ENCODE measurements at regions not wholly inside any gene's neighbourhood (a gene's known extent, or its start where the extent isn't known, plus 50 kb on each side); places are given as distances from the start of the nearest gene placed in this dataset.

DNA sequence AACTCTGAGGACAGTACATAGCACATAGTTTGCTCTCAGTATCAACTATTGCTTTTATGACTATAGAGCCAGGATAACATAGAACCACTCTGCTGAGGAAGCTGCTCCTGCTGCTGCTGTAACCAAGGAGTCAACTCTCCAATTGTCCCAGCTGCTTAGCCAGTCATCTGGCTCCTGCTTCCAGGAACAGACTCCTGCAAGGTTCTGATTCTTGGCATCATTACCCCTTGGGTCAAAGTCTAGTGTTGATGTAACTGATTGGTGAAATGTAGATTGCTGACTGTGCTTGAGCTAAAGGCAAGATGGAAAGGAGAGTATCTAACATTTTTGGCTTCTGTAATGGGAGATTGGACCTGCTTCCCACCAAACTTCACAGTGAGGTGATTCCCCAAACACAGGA, 261.9 kb upstream of the FSHR start:
- H2BK15ac ChIP-seq (ENCODE audit: low read depth, low read length) = no peak overlapping the region
- no peaks in the 10 kb centered on the region for H3K79me1 ChIP-seq (ENCODE audit: insufficient read depth, low read depth, low read length, poor library complexity, severe bottlenecking)
- no peaks in the 10 kb centered on the region for H3K23me2 ChIP-seq (ENCODE audit: insufficient read length, low read depth, low read length, poor library complexity, severe bottlenecking)
- no peaks in the 10 kb centered on the region for H3K4me1 ChIP-seq (ENCODE audit: insufficient read depth, low read length)
- H2AFZ ChIP-seq (ENCODE audit: low read length) = no peak overlapping the region
- H3K4ac ChIP-seq (ENCODE audit: low read depth, low read length) = no peak overlapping the region
- no peak overlapping the region for H2AK5ac ChIP-seq (ENCODE audit: insufficient read length, low read length)
- no peak overlapping the region for H4K8ac ChIP-seq (replicated peaks; ENCODE audit: insufficient read length, low read depth, low read length)
- Mint-ChIP-seq H3K9me3 (no peaks in the 10 kb centered on the region), H3K36me3 (ENCODE audit: insufficient read depth in 1 of 3, low read depth in 3 of 3) (no peaks in the 10 kb centered on the region), H3K27ac (no peak overlapping the region), H3K4me1 (no peaks in the 10 kb centered on the region), H3K4me3 (no peak overlapping the region), H3K27me3 (ENCODE audit: low read depth) (no peaks in the 10 kb centered on the region)
- H2BK12ac ChIP-seq (ENCODE audit: insufficient read length, low read depth, low read length) = no peak overlapping the region
- H3K4me2 ChIP-seq (ENCODE audit: insufficient read depth, insufficient read length, low read length) = no peak overlapping the region
- no peak overlapping the region for H3K9ac ChIP-seq (ENCODE audit: extremely low read depth, insufficient read length, low read length)
- H3K27ac ChIP-seq (ENCODE audit: insufficient read length, low read depth, low read length) = no peak overlapping the region
- H2BK20ac ChIP-seq (ENCODE audit: low read depth, low read length, poor library complexity, severe bottlenecking) = no peak overlapping the region
- H3K56ac ChIP-seq (ENCODE audit: insufficient read length, low read depth, low read length) = no peak overlapping the region
- no peaks in the 10 kb centered on the region for H3K27me3 ChIP-seq (ENCODE audit: insufficient read depth, low read length)
- no peak overlapping the region for H2BK120ac ChIP-seq (ENCODE audit: low read depth, low read length, poor library complexity, severe bottlenecking)
- no peak for DNase-seq
- no peak overlapping the region for H3K18ac ChIP-seq (ENCODE audit: insufficient read length, low read depth, low read length)
- H4K20me1 ChIP-seq (ENCODE audit: control insufficient read depth, insufficient read depth, insufficient read length) = no peaks in the 10 kb centered on the region
- no peak overlapping the region for H3K14ac ChIP-seq (ENCODE audit: insufficient read depth, low read length)
- H4K5ac ChIP-seq (ENCODE audit: insufficient read length, low read depth, low read length) = no peak overlapping the region
- H4K91ac ChIP-seq (ENCODE audit: insufficient read length, low read depth, low read length) = no peak overlapping the region
- no peaks in the 10 kb centered on the region for H3K9me3 ChIP-seq (ENCODE audit: control insufficient read depth, low read depth, low read length)
- TF ChIP-seq, protein P1, sequence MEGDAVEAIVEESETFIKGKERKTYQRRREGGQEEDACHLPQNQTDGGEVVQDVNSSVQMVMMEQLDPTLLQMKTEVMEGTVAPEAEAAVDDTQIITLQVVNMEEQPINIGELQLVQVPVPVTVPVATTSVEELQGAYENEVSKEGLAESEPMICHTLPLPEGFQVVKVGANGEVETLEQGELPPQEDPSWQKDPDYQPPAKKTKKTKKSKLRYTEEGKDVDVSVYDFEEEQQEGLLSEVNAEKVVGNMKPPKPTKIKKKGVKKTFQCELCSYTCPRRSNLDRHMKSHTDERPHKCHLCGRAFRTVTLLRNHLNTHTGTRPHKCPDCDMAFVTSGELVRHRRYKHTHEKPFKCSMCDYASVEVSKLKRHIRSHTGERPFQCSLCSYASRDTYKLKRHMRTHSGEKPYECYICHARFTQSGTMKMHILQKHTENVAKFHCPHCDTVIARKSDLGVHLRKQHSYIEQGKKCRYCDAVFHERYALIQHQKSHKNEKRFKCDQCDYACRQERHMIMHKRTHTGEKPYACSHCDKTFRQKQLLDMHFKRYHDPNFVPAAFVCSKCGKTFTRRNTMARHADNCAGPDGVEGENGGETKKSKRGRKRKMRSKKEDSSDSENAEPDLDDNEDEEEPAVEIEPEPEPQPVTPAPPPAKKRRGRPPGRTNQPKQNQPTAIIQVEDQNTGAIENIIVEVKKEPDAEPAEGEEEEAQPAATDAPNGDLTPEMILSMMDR (conservative IDR thresholded peaks at IDR 0.05) = no peak
- H2BK5ac ChIP-seq (ENCODE audit: insufficient read length, low read length) = no peak overlapping the region
- H3K79me2 ChIP-seq (ENCODE audit: insufficient read depth, low read length) = no peaks in the 10 kb centered on the region
- H3T11ph ChIP-seq (ENCODE audit: low read length) = no peak overlapping the region
- no peak overlapping the region for H3K23ac ChIP-seq (ENCODE audit: insufficient read length, low read depth, low read length)
